DMS153 (cell line): ENCODE measurements at regions not wholly inside any gene's neighbourhood (a gene's known extent, or its start where the extent isn't known, plus 50 kb on each side); places are given as distances from the start of the nearest gene placed in this dataset.

Experiments
- DNase-seq: peaks from one replicate; lab custom pipeline; 2025; lab: John Stamatoyannopoulos, UW

GRCh38 chr13:58187881-58188280 is 556.3 kb downstream of the PCDH17 start:
- no peak for DNase-seq

GRCh38 chr13:58190577-58190976 is 559.0 kb downstream of the PCDH17 start:
- DNase-seq: no peak

GRCh38 chr13:58191754-58192153 is 560.2 kb downstream of the PCDH17 start:
- no peak for DNase-seq

GRCh38 chr13:58202099-58202498 is 570.6 kb downstream of the PCDH17 start:
- DNase-seq: no peak

- no peak for DNase-seq
These were observed 576.0 kb downstream of the PCDH17 start for GRCh38 chr13:58207501-58207900.

- DNase-seq: no peak
These were observed 603.9 kb downstream of the PCDH17 start for GRCh38 chr13:58235454-58235853.

GRCh38 chr13:58238972-58239773 is 607.6 kb downstream of the PCDH17 start:
- no peak for DNase-seq

GRCh38 chr13:58239774-58240268 is 608.3 kb downstream of the PCDH17 start:
- no peak for DNase-seq

GRCh38 chr13:58247080-58247479 is 615.5 kb downstream of the PCDH17 start:
- no peak for DNase-seq

GRCh38 chr13:58254943-58255342 is 623.4 kb downstream of the PCDH17 start:
- no peak for DNase-seq

GRCh38 chr13:58266271-58266670 is 634.7 kb downstream of the PCDH17 start:
- DNase-seq: no peak

GRCh38 chr13:58298556-58299135 is 667.1 kb downstream of the PCDH17 start:
- DNase-seq: no peak

GRCh38 chr13:58300224-58300623 is 668.7 kb downstream of the PCDH17 start:
- no peak for DNase-seq

- no peak for DNase-seq
These were observed 669.6 kb downstream of the PCDH17 start for GRCh38 chr13:58300974-58301681.

- no peak for DNase-seq
These were observed 670.8 kb downstream of the PCDH17 start for GRCh38 chr13:58302349-58302748.

- DNase-seq: no peak
These were observed 674.5 kb downstream of the PCDH17 start for GRCh38 chr13:58306062-58306461.

GRCh38 chr13:58313219-58313618 is 681.7 kb downstream of the PCDH17 start:
- no peak for DNase-seq

- DNase-seq: no peak
These were observed 687.1 kb downstream of the PCDH17 start for GRCh38 chr13:58318495-58319167.

GRCh38 chr13:58324161-58324560 is 692.6 kb downstream of the PCDH17 start:
- no peak for DNase-seq

GRCh38 chr13:58329746-58330145 is 698.2 kb downstream of the PCDH17 start:
- DNase-seq: peak; percentile 71

GRCh38 chr13:58340895-58341294 is 709.4 kb downstream of the PCDH17 start:
- DNase-seq: no peak

GRCh38 chr13:58341318-58341717 is 709.8 kb downstream of the PCDH17 start:
- DNase-seq: no peak
